GM21367 (cell line): ENCODE measurements at regions not wholly inside any gene's neighbourhood (a gene's known extent, or its start where the extent isn't known, plus 50 kb on each side); places are given as distances from the start of the nearest gene placed in this dataset.
"Not testable (repeated sequence)": the region's sequence is repeated elsewhere in the genome, so short reads cannot be mapped to it uniquely, and the experiment has no call there.

Experiments used
- ATAC-seq: cut with Tn5 transposase; IDR thresholded peaks from one replicate; pipeline ENCODE4 v1.9.1; 2021; ENCODE audit not compliant: unreplicated experiment

GRCh38 chr5:113719549-113719948 is 206.1 kb downstream of the YTHDC2 start:
- ATAC-seq: no peak

- ATAC-seq: no peak
These were observed 207.7 kb downstream of the YTHDC2 start for GRCh38 chr5:113721171-113721570.

GRCh38 chr5:113723021-113723420 is 209.5 kb downstream of the YTHDC2 start:
- ATAC-seq: no peak

- ATAC-seq: no peak
These were observed 222.3 kb downstream of the YTHDC2 start for GRCh38 chr5:113735751-113736150.

- ATAC-seq: no peak
These were observed 228.7 kb downstream of the YTHDC2 start for GRCh38 chr5:113742176-113742575.

- ATAC-seq: no peak
These were observed 229.1 kb downstream of the YTHDC2 start for GRCh38 chr5:113742639-113743038.

- no peak for ATAC-seq
These were observed 234.9 kb downstream of the YTHDC2 start for GRCh38 chr5:113748403-113748802.

GRCh38 chr5:113749334-113749733 is 235.8 kb downstream of the YTHDC2 start:
- no peak for ATAC-seq

- ATAC-seq: not testable (repeated sequence)
These were observed 239.7 kb downstream of the YTHDC2 start for GRCh38 chr5:113753182-113753581.

GRCh38 chr5:113755516-113755915 is 242.0 kb downstream of the YTHDC2 start:
- ATAC-seq: no peak

GRCh38 chr5:113757508-113757907 is 244.0 kb downstream of the YTHDC2 start:
- ATAC-seq: no peak

GRCh38 chr5:113759505-113759904 is 246.0 kb downstream of the YTHDC2 start:
- ATAC-seq: no peak

GRCh38 chr5:113760486-113760885 is 247.0 kb downstream of the YTHDC2 start:
- ATAC-seq: no peak

- ATAC-seq: no peak
These were observed 248.1 kb downstream of the YTHDC2 start for GRCh38 chr5:113761594-113761993.

GRCh38 chr5:113764382-113764781 is 250.9 kb downstream of the YTHDC2 start:
- no peak for ATAC-seq

- not testable (repeated sequence) for ATAC-seq
These were observed 253.3 kb downstream of the YTHDC2 start for GRCh38 chr5:113766827-113767226.

- no peak for ATAC-seq
These were observed 257.2 kb downstream of the YTHDC2 start for GRCh38 chr5:113770648-113771047.

- no peak for ATAC-seq
These were observed 258.0 kb downstream of the YTHDC2 start for GRCh38 chr5:113771483-113771882.

GRCh38 chr5:113776168-113776567 is 262.7 kb downstream of the YTHDC2 start:
- ATAC-seq: no peak

GRCh38 chr5:113776832-113777525 is 263.5 kb downstream of the YTHDC2 start:
- no peak for ATAC-seq

- no peak for ATAC-seq
These were observed 264.7 kb downstream of the YTHDC2 start for GRCh38 chr5:113778147-113778546.

- no peak for ATAC-seq
These were observed 274.7 kb downstream of the YTHDC2 start for GRCh38 chr5:113788141-113788655.

- no peak for ATAC-seq
These were observed 276.3 kb downstream of the YTHDC2 start for GRCh38 chr5:113789769-113790168.
